Nephron progenitor cell (in vitro differentiated cells): ENCODE measurements at regions not wholly inside any gene's neighbourhood (a gene's known extent, or its start where the extent isn't known, plus 50 kb on each side); places are given as distances from the start of the nearest gene placed in this dataset.

ENCODE experiments used
- DNase-seq: peaks from one replicate; pipeline ENCODE4 v3.0.0; 2021
- H3K27ac Mint-ChIP-seq: 2 replicates; pipeline ENCODE4 v1.8.0; 2021; ENCODE audit warnings: mild to moderate bottlenecking, moderate library complexity, mixed read lengths
- H3K27me3 Mint-ChIP-seq: 2 replicates; pipeline ENCODE4 v1.8.0; 2021; ENCODE audit warnings: mild to moderate bottlenecking, low read depth, mixed read lengths; ENCODE audit not compliant: poor library complexity
- H3K36me3 Mint-ChIP-seq: 2 replicates; pipeline ENCODE4 v1.8.0; 2021; ENCODE audit warnings: low read depth, mixed read lengths
- H3K4me1 Mint-ChIP-seq: 2 replicates; pipeline ENCODE4 v1.8.0; 2021; ENCODE audit warnings: mixed read lengths
- H3K4me3 Mint-ChIP-seq: 2 replicates; pipeline ENCODE4 v1.8.0; 2021; ENCODE audit warnings: mild to moderate bottlenecking, moderate library complexity, mixed read lengths
- H3K9me3 Mint-ChIP-seq: 2 replicates; pipeline ENCODE4 v1.8.0; 2021; ENCODE audit warnings: mild to moderate bottlenecking, moderate library complexity, mixed read lengths
- CTCF ChIP-seq: fragments of 200-600 bp; sonication (generic); IDR thresholded peaks from 2 replicates; pipeline ENCODE4 v1.5.0; 2021; ENCODE audit warnings: antibody characterized with exemption

- peaks cover 5% of the 10 kb centered on the region for H3K4me1 Mint-ChIP-seq
- DNase-seq: no peak
- H3K27ac Mint-ChIP-seq: no peak overlapping the region
- peaks cover 13% of the 10 kb centered on the region for H3K9me3 Mint-ChIP-seq
- peaks cover 11% of the 10 kb centered on the region for H3K36me3 Mint-ChIP-seq
- no peaks in the 10 kb centered on the region for H3K27me3 Mint-ChIP-seq
- no peak overlapping the region for H3K4me3 Mint-ChIP-seq
- no peak for TF ChIP-seq CTCF
Observed at GRCh38 chr3:154956815-154957214, 123.3 kb upstream of the MME start.

GRCh38 chr3:154955907-154956533, 124.1 kb upstream of the MME start:
- peaks cover 16% of the 10 kb centered on the region for H3K36me3 Mint-ChIP-seq
- no peak overlapping the region for H3K4me3 Mint-ChIP-seq
- no peak for DNase-seq
- H3K9me3 Mint-ChIP-seq: peaks cover 21% of the 10 kb centered on the region
- H3K4me1 Mint-ChIP-seq: peaks cover 5% of the 10 kb centered on the region
- H3K27me3 Mint-ChIP-seq: no peaks in the 10 kb centered on the region
- no peak for TF ChIP-seq CTCF
- H3K27ac Mint-ChIP-seq: no peak overlapping the region

- peaks cover 5% of the 10 kb centered on the region for H3K4me1 Mint-ChIP-seq
- DNase-seq: no peak
- peaks cover 34% of the 10 kb centered on the region for H3K9me3 Mint-ChIP-seq
- H3K27ac Mint-ChIP-seq: no peak overlapping the region
- TF ChIP-seq CTCF: peak; percentile 33
- H3K4me3 Mint-ChIP-seq: no peak overlapping the region
- H3K36me3 Mint-ChIP-seq: peaks cover 16% of the 10 kb centered on the region
- H3K27me3 Mint-ChIP-seq: no peaks in the 10 kb centered on the region
Observed at GRCh38 chr3:154954757-154955156, 125.4 kb upstream of the MME start.

- H3K27me3 Mint-ChIP-seq: no peaks in the 10 kb centered on the region
- peaks cover 43% of the 10 kb centered on the region for H3K9me3 Mint-ChIP-seq
- no peak for TF ChIP-seq CTCF
- no peak overlapping the region for H3K27ac Mint-ChIP-seq
- peaks cover 23% of the 10 kb centered on the region for H3K36me3 Mint-ChIP-seq
- peaks cover 5% of the 10 kb centered on the region for H3K4me1 Mint-ChIP-seq
- no peak overlapping the region for H3K4me3 Mint-ChIP-seq
- no peak for DNase-seq
Observed at GRCh38 chr3:154953538-154953937, 126.6 kb upstream of the MME start.

- peaks cover 18% of the 10 kb centered on the region for H3K36me3 Mint-ChIP-seq
- no peak for TF ChIP-seq CTCF
- no peaks in the 10 kb centered on the region for H3K27me3 Mint-ChIP-seq
- H3K27ac Mint-ChIP-seq: no peak overlapping the region
- no peak for DNase-seq
- peaks cover 5% of the 10 kb centered on the region for H3K4me1 Mint-ChIP-seq
- peaks cover 48% of the 10 kb centered on the region for H3K9me3 Mint-ChIP-seq
- H3K4me3 Mint-ChIP-seq: no peak overlapping the region
Observed at GRCh38 chr3:154952553-154952952, 127.6 kb upstream of the MME start.

- Mint-ChIP-seq H3K27me3 (no peaks in the 10 kb centered on the region), H3K27ac (no peak overlapping the region), H3K4me1 (no peaks in the 10 kb centered on the region), H3K4me3 (no peak overlapping the region), H3K36me3 (peaks cover 31% of the 10 kb centered on the region), H3K9me3 (peaks cover 77% of the 10 kb centered on the region)
- no peak for TF ChIP-seq CTCF
- DNase-seq: no peak
Observed at GRCh38 chr3:154943981-154944380, 136.1 kb upstream of the MME start.
